ENCODE measurements at regions not wholly inside any gene's neighbourhood (a gene's known extent, or its start where the extent isn't known, plus 50 kb on each side); places are given as distances from the start of the nearest gene placed in this dataset.

- no peak for DNase-seq (ENCODE audit: extremely low read depth, low read depth)
- no peak for TF ChIP-seq CTCF (IDR thresholded peaks at IDR 0.05; ENCODE audit: low read depth, low read length, missing control alignments)
- H3K4me3 ChIP-seq (replicated peaks; ENCODE audit: low read depth, low read length), result no peak overlapping the region
These were observed 1283.7 kb upstream of the ADGRL2 start for GRCh38 chr1:80517062-80517461.

GRCh38 chr1:80509965-80510522, 1290.7 kb upstream of the ADGRL2 start:
- no peak for TF ChIP-seq CTCF (IDR thresholded peaks at IDR 0.05; ENCODE audit: low read depth, low read length, missing control alignments)
- no peak overlapping the region for H3K4me3 ChIP-seq (replicated peaks; ENCODE audit: low read depth, low read length)
- DNase-seq (ENCODE audit: extremely low read depth, low read depth), result no peak

GRCh38 chr1:80506216-80506615, 1294.5 kb upstream of the ADGRL2 start:
- no peak for DNase-seq (ENCODE audit: extremely low read depth, low read depth)
- no peak for TF ChIP-seq CTCF (IDR thresholded peaks at IDR 0.05; ENCODE audit: low read depth, low read length, missing control alignments)
- H3K4me3 ChIP-seq (replicated peaks; ENCODE audit: low read depth, low read length), result no peak overlapping the region

GRCh38 chr1:80498673-80499072, 1302.1 kb upstream of the ADGRL2 start:
- H3K4me3 ChIP-seq (replicated peaks; ENCODE audit: low read depth, low read length), result no peak overlapping the region
- TF ChIP-seq CTCF (IDR thresholded peaks at IDR 0.05; ENCODE audit: low read depth, low read length, missing control alignments), result no peak

GRCh38 chr1:80495806-80496205, 1304.9 kb upstream of the ADGRL2 start:
- no peak for DNase-seq (ENCODE audit: extremely low read depth, low read depth)
- no peak for TF ChIP-seq CTCF (IDR thresholded peaks at IDR 0.05; ENCODE audit: low read depth, low read length, missing control alignments)
- H3K4me3 ChIP-seq (replicated peaks; ENCODE audit: low read depth, low read length), result no peak overlapping the region

More at GRCh38 chr1:80498673-80499072, 1302.1 kb upstream of the ADGRL2 start:
- DNase-seq (ENCODE audit: extremely low read depth, low read depth), result no peak

GRCh38 chr1:80472145-80472544, 1328.6 kb upstream of the ADGRL2 start:
- DNase-seq (ENCODE audit: extremely low read depth, low read depth), result no peak
- H3K4me3 ChIP-seq (replicated peaks; ENCODE audit: low read depth, low read length), result no peak overlapping the region
- no peak for TF ChIP-seq CTCF (IDR thresholded peaks at IDR 0.05; ENCODE audit: low read depth, low read length, missing control alignments)

- no peak for DNase-seq (ENCODE audit: extremely low read depth, low read depth)
- no peak overlapping the region for H3K4me3 ChIP-seq (replicated peaks; ENCODE audit: low read depth, low read length)
- TF ChIP-seq CTCF (IDR thresholded peaks at IDR 0.05; ENCODE audit: low read depth, low read length, missing control alignments), result no peak
These were observed 1332.4 kb upstream of the ADGRL2 start for GRCh38 chr1:80468356-80468755.
